Natural killer cell treated with Interleukin-12 subunit alpha and Interleukin-12 subunit beta and Interleukin-15 and Interleukin-18, amount 100 ng/mL, for 72 hours (primary cell): ENCODE measurements at regions not wholly inside any gene's neighbourhood (a gene's known extent, or its start where the extent isn't known, plus 50 kb on each side); places are given as distances from the start of the nearest gene placed in this dataset.
"Not testable (repeated sequence)": the region's sequence is repeated elsewhere in the genome, so short reads cannot be mapped to it uniquely, and the experiment has no call there.

Experiments used
- ATAC-seq, 2 donors: fragments of 150-1000 bp; cut with Tn5 transposase in 1 of 2; sonication (Bioruptor Pico), chemical (Tn5 transposase) in 1 of 2; 2 replicates each; pipeline ENCODE4 v1.10.0; 2021
- DNase-seq: peaks from one replicate; pipeline ENCODE4 v3.0.0; 2022; ENCODE audit warnings: low spot score
- H3K27ac Mint-ChIP-seq, 2 donors: 1 replicate in 1 of 2; 2 replicates in 1 of 2; pipeline ENCODE4 v1.8.0; 2022; ENCODE audit warnings: mixed read lengths in 2 of 2, mild to moderate bottlenecking in 1 of 2, moderate library complexity in 1 of 2
- H3K27me3 Mint-ChIP-seq, 2 donors: 1 replicate in 1 of 2; 2 replicates in 1 of 2; pipeline ENCODE4 v1.8.0; 2022; ENCODE audit warnings: mixed read lengths in 2 of 2
- H3K36me3 Mint-ChIP-seq: one replicate; pipeline ENCODE4 v1.8.0; 2022; ENCODE audit warnings: mixed read lengths
- H3K4me1 Mint-ChIP-seq, 2 donors: 1 replicate in 1 of 2; 2 replicates in 1 of 2; pipeline ENCODE4 v1.8.0; 2022; ENCODE audit warnings: low read depth in 2 of 2, mixed read lengths in 2 of 2, mild to moderate bottlenecking in 1 of 2
- H3K4me3 Mint-ChIP-seq: one replicate; pipeline ENCODE4 v1.8.0; 2022; ENCODE audit warnings: mixed read lengths
- H3K9me3 Mint-ChIP-seq: 2 replicates; pipeline ENCODE4 v1.8.0; 2022; ENCODE audit warnings: mixed read lengths

GRCh38 chr6:58046584-58046983, 729.2 kb downstream of the PRIM2 start:
- not testable (repeated sequence) for H3K4me3 Mint-ChIP-seq, DNase-seq, H3K27me3 Mint-ChIP-seq, H3K36me3 Mint-ChIP-seq, H3K4me1 Mint-ChIP-seq, H3K9me3 Mint-ChIP-seq, ATAC-seq, H3K27ac Mint-ChIP-seq

- not testable (repeated sequence) for H3K36me3 Mint-ChIP-seq, ATAC-seq, DNase-seq, H3K27me3 Mint-ChIP-seq, H3K4me3 Mint-ChIP-seq, H3K9me3 Mint-ChIP-seq, H3K4me1 Mint-ChIP-seq, H3K27ac Mint-ChIP-seq
These were observed 730.0 kb downstream of the PRIM2 start for GRCh38 chr6:58047389-58047788.

GRCh38 chr6:58047865-58048264, 730.4 kb downstream of the PRIM2 start:
- ATAC-seq = not testable (repeated sequence)

GRCh38 chr6:58055465-58056176, 738.2 kb downstream of the PRIM2 start:
- ATAC-seq, H3K36me3 Mint-ChIP-seq: not testable (repeated sequence)

More at GRCh38 chr6:58047865-58048264, 730.4 kb downstream of the PRIM2 start:
- DNase-seq, H3K27me3 Mint-ChIP-seq, H3K36me3 Mint-ChIP-seq, H3K4me1 Mint-ChIP-seq, H3K9me3 Mint-ChIP-seq, H3K4me3 Mint-ChIP-seq, H3K27ac Mint-ChIP-seq: not testable (repeated sequence)

GRCh38 chr6:58059701-58060100, 742.3 kb downstream of the PRIM2 start:
- H3K27me3 Mint-ChIP-seq, H3K4me3 Mint-ChIP-seq, DNase-seq, H3K27ac Mint-ChIP-seq, H3K4me1 Mint-ChIP-seq, H3K36me3 Mint-ChIP-seq, H3K9me3 Mint-ChIP-seq, ATAC-seq: not testable (repeated sequence)

More at GRCh38 chr6:58055465-58056176, 738.2 kb downstream of the PRIM2 start:
- not testable (repeated sequence) for DNase-seq, H3K27me3 Mint-ChIP-seq, H3K27ac Mint-ChIP-seq, H3K9me3 Mint-ChIP-seq, H3K4me3 Mint-ChIP-seq, H3K4me1 Mint-ChIP-seq

- not testable (repeated sequence) for H3K9me3 Mint-ChIP-seq, DNase-seq, H3K4me3 Mint-ChIP-seq, H3K36me3 Mint-ChIP-seq, H3K4me1 Mint-ChIP-seq, H3K27ac Mint-ChIP-seq, H3K27me3 Mint-ChIP-seq, ATAC-seq
These were observed 746.1 kb downstream of the PRIM2 start for GRCh38 chr6:58063542-58063941.

- not testable (repeated sequence) for DNase-seq, H3K36me3 Mint-ChIP-seq, ATAC-seq, H3K4me3 Mint-ChIP-seq, H3K27ac Mint-ChIP-seq, H3K9me3 Mint-ChIP-seq, H3K4me1 Mint-ChIP-seq, H3K27me3 Mint-ChIP-seq
These were observed 750.6 kb downstream of the PRIM2 start for GRCh38 chr6:58067867-58068548.

GRCh38 chr6:58073263-58073662, 755.8 kb downstream of the PRIM2 start:
- DNase-seq = no peak
- Mint-ChIP-seq H3K9me3 (peaks cover 15% of the 10 kb centered on the region), H3K4me3 (no peak overlapping the region), H3K27me3 (no peaks in the 10 kb centered on the region), H3K36me3 (no peaks in the 10 kb centered on the region), H3K27ac (no peak overlapping the region), H3K4me1 (no peaks in the 10 kb centered on the region)
- ATAC-seq = no peak

GRCh38 chr6:58090067-58090466, 772.6 kb downstream of the PRIM2 start:
- not testable (repeated sequence) for H3K27me3 Mint-ChIP-seq, DNase-seq, H3K4me1 Mint-ChIP-seq, ATAC-seq, H3K9me3 Mint-ChIP-seq, H3K27ac Mint-ChIP-seq, H3K36me3 Mint-ChIP-seq, H3K4me3 Mint-ChIP-seq

- not testable (repeated sequence) for H3K27me3 Mint-ChIP-seq, H3K36me3 Mint-ChIP-seq, H3K4me1 Mint-ChIP-seq, H3K27ac Mint-ChIP-seq, ATAC-seq, DNase-seq, H3K4me3 Mint-ChIP-seq
- peaks cover 10% of the 10 kb centered on the region for H3K9me3 Mint-ChIP-seq
These were observed 779.8 kb downstream of the PRIM2 start for GRCh38 chr6:58097251-58097650.

- H3K27ac Mint-ChIP-seq = no peak overlapping the region
- DNase-seq = no peak
- no peak overlapping the region for H3K4me3 Mint-ChIP-seq
- peaks cover 4% of the 10 kb centered on the region for H3K9me3 Mint-ChIP-seq
- no peaks in the 10 kb centered on the region for H3K4me1 Mint-ChIP-seq
- H3K27me3 Mint-ChIP-seq = no peaks in the 10 kb centered on the region
- no peaks in the 10 kb centered on the region for H3K36me3 Mint-ChIP-seq
- ATAC-seq = no peak
These were observed 796.5 kb downstream of the PRIM2 start for GRCh38 chr6:58113960-58114359.

GRCh38 chr6:58117162-58117561, 799.7 kb downstream of the PRIM2 start:
- not testable (repeated sequence) for H3K27ac Mint-ChIP-seq, H3K36me3 Mint-ChIP-seq, H3K27me3 Mint-ChIP-seq, H3K9me3 Mint-ChIP-seq, ATAC-seq, H3K4me3 Mint-ChIP-seq, H3K4me1 Mint-ChIP-seq, DNase-seq

GRCh38 chr6:58121616-58122015, 804.2 kb downstream of the PRIM2 start:
- H3K4me3 Mint-ChIP-seq, ATAC-seq, H3K9me3 Mint-ChIP-seq, H3K27me3 Mint-ChIP-seq, H3K27ac Mint-ChIP-seq, H3K4me1 Mint-ChIP-seq, DNase-seq, H3K36me3 Mint-ChIP-seq: not testable (repeated sequence)

GRCh38 chr6:58123770-58124169, 806.3 kb downstream of the PRIM2 start:
- not testable (repeated sequence) for H3K9me3 Mint-ChIP-seq, H3K27me3 Mint-ChIP-seq, H3K4me1 Mint-ChIP-seq, H3K27ac Mint-ChIP-seq, H3K4me3 Mint-ChIP-seq, DNase-seq, ATAC-seq, H3K36me3 Mint-ChIP-seq
